ENCODE measurements at regions not wholly inside any gene's neighbourhood (a gene's known extent, or its start where the extent isn't known, plus 50 kb on each side); places are given as distances from the start of the nearest gene placed in this dataset.

DNA sequence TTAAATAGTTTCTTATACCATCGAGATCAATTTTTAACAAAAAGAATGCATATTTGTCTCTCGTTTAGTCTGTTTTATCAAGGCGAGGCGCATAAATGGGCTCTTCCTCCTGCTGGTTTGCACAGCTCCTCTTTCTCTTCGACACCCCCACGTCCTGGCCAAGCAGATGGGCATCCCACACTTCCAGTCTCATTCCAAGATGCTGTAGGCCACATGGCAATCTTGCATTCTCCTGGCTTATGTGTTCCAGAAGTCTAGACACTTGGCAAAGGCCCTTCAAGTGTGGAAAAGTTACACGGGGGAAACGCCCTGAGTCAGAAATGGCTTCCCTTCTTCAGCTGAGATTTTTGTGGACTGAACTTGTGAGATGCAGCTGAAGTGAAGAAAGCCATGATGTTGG lies 447.1 kb downstream of the QKI start:
- no peak overlapping the region for H3K23ac ChIP-seq (ENCODE audit: insufficient read length, low read depth, low read length)
- no peak overlapping the region for H4K8ac ChIP-seq (replicated peaks; ENCODE audit: insufficient read length, low read depth, low read length)
- no peak overlapping the region for H2BK120ac ChIP-seq (ENCODE audit: low read depth, low read length, poor library complexity, severe bottlenecking)
- Mint-ChIP-seq H3K27ac (peak overlapping the region in 1 of 3 experiments; percentile 82; a peak in 1 of 7 replicates), H3K27me3 (ENCODE audit: low read depth) (no peaks in the 10 kb centered on the region), H3K4me1 (peaks cover 16 to 21% of the 10 kb centered on the region in 2 experiments), H3K9me3 (no peaks in the 10 kb centered on the region), H3K4me3 (no peak overlapping the region), H3K36me3 (ENCODE audit: insufficient read depth in 1 of 3, low read depth in 3 of 3) (no peaks in the 10 kb centered on the region; a peak in 2 of 7 replicates)
- H2BK20ac ChIP-seq (ENCODE audit: low read depth, low read length, poor library complexity, severe bottlenecking): no peak overlapping the region
- H4K91ac ChIP-seq (ENCODE audit: insufficient read length, low read depth, low read length): no peak overlapping the region
- no peak overlapping the region for H2AK5ac ChIP-seq (ENCODE audit: insufficient read length, low read length)
- no peak overlapping the region for H2AFZ ChIP-seq (ENCODE audit: low read length)
- DNase-seq: no peak
- H3K79me2 ChIP-seq (ENCODE audit: insufficient read depth, low read length): no peaks in the 10 kb centered on the region
- no peak overlapping the region for H3K27ac ChIP-seq (ENCODE audit: insufficient read length, low read depth, low read length)
- H3K79me1 ChIP-seq (ENCODE audit: insufficient read depth, low read depth, low read length, poor library complexity, severe bottlenecking): no peaks in the 10 kb centered on the region
- TF ChIP-seq, protein P1, sequence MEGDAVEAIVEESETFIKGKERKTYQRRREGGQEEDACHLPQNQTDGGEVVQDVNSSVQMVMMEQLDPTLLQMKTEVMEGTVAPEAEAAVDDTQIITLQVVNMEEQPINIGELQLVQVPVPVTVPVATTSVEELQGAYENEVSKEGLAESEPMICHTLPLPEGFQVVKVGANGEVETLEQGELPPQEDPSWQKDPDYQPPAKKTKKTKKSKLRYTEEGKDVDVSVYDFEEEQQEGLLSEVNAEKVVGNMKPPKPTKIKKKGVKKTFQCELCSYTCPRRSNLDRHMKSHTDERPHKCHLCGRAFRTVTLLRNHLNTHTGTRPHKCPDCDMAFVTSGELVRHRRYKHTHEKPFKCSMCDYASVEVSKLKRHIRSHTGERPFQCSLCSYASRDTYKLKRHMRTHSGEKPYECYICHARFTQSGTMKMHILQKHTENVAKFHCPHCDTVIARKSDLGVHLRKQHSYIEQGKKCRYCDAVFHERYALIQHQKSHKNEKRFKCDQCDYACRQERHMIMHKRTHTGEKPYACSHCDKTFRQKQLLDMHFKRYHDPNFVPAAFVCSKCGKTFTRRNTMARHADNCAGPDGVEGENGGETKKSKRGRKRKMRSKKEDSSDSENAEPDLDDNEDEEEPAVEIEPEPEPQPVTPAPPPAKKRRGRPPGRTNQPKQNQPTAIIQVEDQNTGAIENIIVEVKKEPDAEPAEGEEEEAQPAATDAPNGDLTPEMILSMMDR (conservative IDR thresholded peaks at IDR 0.05): no peak
- H3K4ac ChIP-seq (ENCODE audit: low read depth, low read length): no peak overlapping the region
- H4K20me1 ChIP-seq (ENCODE audit: control insufficient read depth, insufficient read depth, insufficient read length): no peaks in the 10 kb centered on the region
- H3K9ac ChIP-seq (ENCODE audit: extremely low read depth, insufficient read length, low read length): no peak overlapping the region
- WGBS (ENCODE audit: extremely low coverage, insufficient read length, low lambda C conversion rate): no CpG with 5 or more reads among the region's 8 CpGs
- H3K27me3 ChIP-seq (ENCODE audit: insufficient read depth, low read length): no peaks in the 10 kb centered on the region
- H2BK12ac ChIP-seq (ENCODE audit: insufficient read length, low read depth, low read length): no peak overlapping the region
- H3K56ac ChIP-seq (ENCODE audit: insufficient read length, low read depth, low read length): no peak overlapping the region
- no peak overlapping the region for H2BK15ac ChIP-seq (ENCODE audit: low read depth, low read length)
- no peak overlapping the region; the same call in 1 of the 2 replicates for H3K14ac ChIP-seq (ENCODE audit: insufficient read depth, low read length)
- H3K4me1 ChIP-seq (ENCODE audit: insufficient read depth, low read length): no peaks in the 10 kb centered on the region; the same call in 1 of the 2 replicates
- H3K4me2 ChIP-seq (ENCODE audit: insufficient read depth, insufficient read length, low read length): no peak overlapping the region
- H3T11ph ChIP-seq (ENCODE audit: low read length): no peak overlapping the region
- no peak overlapping the region for H3K18ac ChIP-seq (ENCODE audit: insufficient read length, low read depth, low read length)
- H3K9me3 ChIP-seq (ENCODE audit: control insufficient read depth, low read depth, low read length): no peaks in the 10 kb centered on the region
- no peak overlapping the region for H4K5ac ChIP-seq (ENCODE audit: insufficient read length, low read depth, low read length)
- H2BK5ac ChIP-seq (ENCODE audit: insufficient read length, low read length): no peak overlapping the region
- no peaks in the 10 kb centered on the region for H3K23me2 ChIP-seq (ENCODE audit: insufficient read length, low read depth, low read length, poor library complexity, severe bottlenecking)

All from H9 (cell line).